ENCODE measurements at regions not wholly inside any gene's neighbourhood (a gene's known extent, or its start where the extent isn't known, plus 50 kb on each side); places are given as distances from the start of the nearest gene placed in this dataset.

DNA sequence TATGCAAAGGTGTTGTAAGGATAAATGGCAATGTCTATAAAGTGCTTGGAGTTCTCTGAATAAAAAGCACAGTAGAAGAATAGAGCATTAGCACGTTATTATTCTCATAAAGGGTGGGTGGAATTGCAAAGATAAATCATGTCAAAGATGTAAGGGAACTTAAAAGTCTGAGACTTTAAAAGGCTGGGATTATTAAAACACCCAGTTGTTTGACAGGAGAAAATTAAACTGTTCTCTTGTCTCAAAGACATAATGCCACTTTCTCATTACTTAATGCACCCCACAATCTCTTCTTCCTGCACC lies 70.4 kb upstream of the PDE10A start:
- H3K4me1 ChIP-seq (ENCODE audit: control insufficient read depth in 5 of 5, insufficient read depth in 5 of 5, low read length in 5 of 5), result no peaks in the 10 kb centered on the region
- H3K9ac ChIP-seq (ENCODE audit: low read length in 5 of 5), result no peak overlapping the region
- H3K4me3 ChIP-seq (ENCODE audit: low read depth in 1 of 5, low read length in 5 of 5), result no peak overlapping the region
- H3K9me3 ChIP-seq (ENCODE audit: control insufficient read depth in 5 of 5, low read length in 5 of 5), result peaks cover 0 to 3% (median 0%) of the 10 kb centered on the region in 5 donors
- H3K36me3 ChIP-seq (ENCODE audit: control insufficient read depth in 5 of 5, insufficient read depth in 5 of 5, low read length in 5 of 5), result no peaks in the 10 kb centered on the region
- H3K27ac ChIP-seq (ENCODE audit: low read depth, low read length), result no peak overlapping the region
- no peaks in the 10 kb centered on the region for H3K27me3 ChIP-seq (ENCODE audit: control insufficient read depth in 5 of 5, insufficient read depth in 4 of 5, low read length in 5 of 5)

DNA sequence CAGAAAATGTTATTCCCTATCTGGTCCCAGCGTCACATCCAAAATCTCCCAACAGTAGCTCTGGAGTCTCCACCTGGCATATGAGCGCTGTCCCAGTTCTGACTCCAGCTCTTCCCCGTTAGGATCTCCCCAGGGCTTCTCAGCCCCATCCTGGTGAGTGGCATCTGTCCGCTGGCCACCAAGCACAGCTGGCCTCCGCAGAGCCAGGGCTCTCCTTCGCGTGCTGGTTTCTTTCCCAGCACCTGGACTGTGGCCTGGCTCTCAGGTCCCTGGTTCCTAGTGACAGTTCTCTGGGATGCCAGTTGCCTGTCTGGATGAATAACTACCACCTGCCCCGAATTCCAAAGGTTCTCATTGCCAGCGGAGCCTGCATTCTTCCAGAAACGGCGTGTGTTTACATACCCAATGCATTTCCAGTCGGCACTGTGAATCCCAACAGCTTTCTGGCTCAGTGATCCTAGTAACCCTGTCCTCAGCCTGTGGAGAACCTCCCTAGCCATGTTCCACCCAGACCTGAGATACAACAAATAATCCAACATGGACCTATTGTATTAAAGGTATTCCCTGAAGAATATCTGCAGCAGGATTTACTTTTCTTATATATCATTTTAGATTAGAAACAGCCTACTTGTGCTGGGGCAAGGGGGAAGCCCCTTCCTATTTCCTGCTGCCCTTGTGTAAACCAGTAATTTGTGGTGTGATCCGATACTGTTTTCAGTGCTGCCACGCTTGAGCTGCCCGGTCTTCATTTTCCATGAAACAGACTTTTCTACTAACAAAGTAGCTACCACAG lies 69.9 kb upstream of the PDE10A start:
- H3K36me3 ChIP-seq (ENCODE audit: control insufficient read depth in 5 of 5, insufficient read depth in 5 of 5, low read length in 5 of 5), result no peaks in the 10 kb centered on the region
- no peaks in the 10 kb centered on the region for H3K27me3 ChIP-seq (ENCODE audit: control insufficient read depth in 5 of 5, insufficient read depth in 4 of 5, low read length in 5 of 5)

DNA sequence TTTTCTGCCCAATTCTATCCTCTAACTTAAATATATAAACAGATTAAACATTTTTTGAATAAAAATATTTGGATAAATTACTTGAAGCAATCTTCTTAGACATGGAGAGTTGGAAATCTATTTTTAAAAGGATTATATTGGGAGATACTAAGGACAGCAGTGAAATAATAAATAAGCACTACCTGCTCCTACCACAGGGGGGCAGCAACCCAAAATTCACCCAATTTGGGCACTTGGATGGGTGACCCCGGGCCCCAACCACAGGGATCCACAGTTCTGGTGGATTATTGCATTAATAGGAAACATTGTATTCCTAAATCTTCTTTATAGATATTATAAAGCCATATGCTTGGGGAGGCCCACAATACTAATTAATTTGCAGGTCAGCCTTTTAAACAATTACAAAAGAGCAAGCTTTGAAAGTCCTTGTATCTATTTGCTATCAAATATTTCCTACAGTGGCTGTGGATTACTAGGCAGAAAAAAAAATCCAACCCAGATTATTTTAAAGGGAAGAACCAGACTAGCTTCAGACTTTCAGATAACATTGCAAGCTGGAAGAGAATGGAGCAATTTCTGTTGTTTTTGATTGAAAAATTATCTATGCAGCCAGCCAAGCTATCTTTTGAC lies 66.4 kb upstream of the PDE10A start:
- no peaks in the 10 kb centered on the region for H3K9me3 ChIP-seq (ENCODE audit: control insufficient read depth in 5 of 5, low read length in 5 of 5)
- H3K4me1 ChIP-seq (ENCODE audit: control insufficient read depth in 5 of 5, insufficient read depth in 5 of 5, low read length in 5 of 5), result no peaks in the 10 kb centered on the region
- no peaks in the 10 kb centered on the region for H3K27me3 ChIP-seq (ENCODE audit: control insufficient read depth in 5 of 5, insufficient read depth in 4 of 5, low read length in 5 of 5)
- no peak overlapping the region for H3K27ac ChIP-seq (ENCODE audit: low read depth, low read length)
- H3K36me3 ChIP-seq (ENCODE audit: control insufficient read depth in 5 of 5, insufficient read depth in 5 of 5, low read length in 5 of 5), result no peaks in the 10 kb centered on the region
- H3K9ac ChIP-seq (ENCODE audit: low read length in 5 of 5), result no peak overlapping the region
- no peak overlapping the region for H3K4me3 ChIP-seq (ENCODE audit: low read depth in 1 of 5, low read length in 5 of 5)

More for the DNA sequence above, 69.9 kb upstream of the PDE10A start:
- Histone ChIP-seq H3K27ac (ENCODE audit: low read depth, low read length) (no peak overlapping the region), H3K4me3 (ENCODE audit: low read depth in 1 of 5, low read length in 5 of 5) (no peak overlapping the region), H3K9me3 (ENCODE audit: control insufficient read depth in 5 of 5, low read length in 5 of 5) (peaks cover 0 to 3% (median 0%) of the 10 kb centered on the region in 5 donors), H3K4me1 (ENCODE audit: control insufficient read depth in 5 of 5, insufficient read depth in 5 of 5, low read length in 5 of 5) (no peaks in the 10 kb centered on the region), H3K9ac (ENCODE audit: low read length in 5 of 5) (no peak overlapping the region)

DNA sequence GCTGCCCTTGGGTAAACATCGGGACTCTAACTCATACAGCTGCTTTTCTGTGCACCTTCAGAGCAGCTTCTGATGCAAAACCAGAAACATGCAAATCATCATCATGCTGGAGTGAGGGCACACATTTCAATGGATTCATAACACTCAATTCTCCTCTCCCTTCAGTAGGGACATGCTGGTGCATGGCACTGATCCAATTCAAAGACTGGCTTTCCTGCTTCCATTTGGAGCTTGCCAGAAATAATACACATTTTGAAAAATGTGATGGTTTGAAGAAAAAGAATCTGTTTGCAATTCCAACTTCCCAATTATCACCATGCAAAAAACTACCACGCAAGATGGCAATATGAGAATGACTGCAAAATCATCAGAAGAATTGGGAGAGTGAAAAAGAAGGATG lies 65.2 kb upstream of the PDE10A start:
- Histone ChIP-seq H3K9ac (ENCODE audit: low read length in 5 of 5) (no peak overlapping the region), H3K36me3 (ENCODE audit: control insufficient read depth in 5 of 5, insufficient read depth in 5 of 5, low read length in 5 of 5) (no peaks in the 10 kb centered on the region), H3K4me3 (ENCODE audit: low read depth in 1 of 5, low read length in 5 of 5) (no peak overlapping the region), H3K27me3 (ENCODE audit: control insufficient read depth in 5 of 5, insufficient read depth in 4 of 5, low read length in 5 of 5) (no peaks in the 10 kb centered on the region), H3K4me1 (ENCODE audit: control insufficient read depth in 5 of 5, insufficient read depth in 5 of 5, low read length in 5 of 5) (no peaks in the 10 kb centered on the region), H3K27ac (ENCODE audit: low read depth, low read length) (no peak overlapping the region), H3K9me3 (ENCODE audit: control insufficient read depth in 5 of 5, low read length in 5 of 5) (no peaks in the 10 kb centered on the region)

- Histone ChIP-seq H3K4me3 (ENCODE audit: low read depth in 1 of 5, low read length in 5 of 5) (no peak overlapping the region), H3K27ac (ENCODE audit: low read depth, low read length) (no peak overlapping the region), H3K27me3 (ENCODE audit: control insufficient read depth in 5 of 5, insufficient read depth in 4 of 5, low read length in 5 of 5) (no peaks in the 10 kb centered on the region), H3K9me3 (ENCODE audit: control insufficient read depth in 5 of 5, low read length in 5 of 5) (no peaks in the 10 kb centered on the region), H3K9ac (ENCODE audit: low read length in 5 of 5) (no peak overlapping the region), H3K36me3 (ENCODE audit: control insufficient read depth in 5 of 5, insufficient read depth in 5 of 5, low read length in 5 of 5) (no peaks in the 10 kb centered on the region), H3K4me1 (ENCODE audit: control insufficient read depth in 5 of 5, insufficient read depth in 5 of 5, low read length in 5 of 5) (no peaks in the 10 kb centered on the region)
Observed at GRCh38 chr6:165726965-165727381, 63.9 kb upstream of the PDE10A start.

GRCh38 chr6:165726290-165726875 lies 63.3 kb upstream of the PDE10A start:
- H3K27me3 ChIP-seq (ENCODE audit: control insufficient read depth in 5 of 5, insufficient read depth in 4 of 5, low read length in 5 of 5), result no peaks in the 10 kb centered on the region
- H3K9me3 ChIP-seq (ENCODE audit: control insufficient read depth in 5 of 5, low read length in 5 of 5), result no peaks in the 10 kb centered on the region
- H3K27ac ChIP-seq (ENCODE audit: low read depth, low read length), result no peak overlapping the region
- H3K4me3 ChIP-seq (ENCODE audit: low read depth in 1 of 5, low read length in 5 of 5), result no peak overlapping the region
- H3K36me3 ChIP-seq (ENCODE audit: control insufficient read depth in 5 of 5, insufficient read depth in 5 of 5, low read length in 5 of 5), result no peaks in the 10 kb centered on the region
- H3K4me1 ChIP-seq (ENCODE audit: control insufficient read depth in 5 of 5, insufficient read depth in 5 of 5, low read length in 5 of 5), result no peaks in the 10 kb centered on the region
- H3K9ac ChIP-seq (ENCODE audit: low read length in 5 of 5), result no peak overlapping the region

- H3K9me3 ChIP-seq (ENCODE audit: control insufficient read depth in 5 of 5, low read length in 5 of 5), result no peaks in the 10 kb centered on the region
- H3K36me3 ChIP-seq (ENCODE audit: control insufficient read depth in 5 of 5, insufficient read depth in 5 of 5, low read length in 5 of 5), result no peaks in the 10 kb centered on the region
- H3K4me1 ChIP-seq (ENCODE audit: control insufficient read depth in 5 of 5, insufficient read depth in 5 of 5, low read length in 5 of 5), result no peaks in the 10 kb centered on the region
- H3K27ac ChIP-seq (ENCODE audit: low read depth, low read length), result no peak overlapping the region
- H3K9ac ChIP-seq (ENCODE audit: low read length in 5 of 5), result no peak overlapping the region
- no peak overlapping the region for H3K4me3 ChIP-seq (ENCODE audit: low read depth in 1 of 5, low read length in 5 of 5)
- H3K27me3 ChIP-seq (ENCODE audit: control insufficient read depth in 5 of 5, insufficient read depth in 4 of 5, low read length in 5 of 5), result no peaks in the 10 kb centered on the region
Observed at GRCh38 chr6:165725201-165725600, 62.2 kb upstream of the PDE10A start.

- no peak overlapping the region for H3K9ac ChIP-seq (ENCODE audit: low read length in 5 of 5)
- peaks cover 0 to 4% (median 0%) of the 10 kb centered on the region in 5 donors for H3K27me3 ChIP-seq (ENCODE audit: control insufficient read depth in 5 of 5, insufficient read depth in 4 of 5, low read length in 5 of 5)
- H3K4me3 ChIP-seq (ENCODE audit: low read depth in 1 of 5, low read length in 5 of 5), result no peak overlapping the region
Observed at GRCh38 chr6:165723326-165723725, 60.3 kb upstream of the PDE10A start.

GRCh38 chr6:165722022-165722421 lies 59.0 kb upstream of the PDE10A start:
- no peaks in the 10 kb centered on the region for H3K9me3 ChIP-seq (ENCODE audit: control insufficient read depth in 5 of 5, low read length in 5 of 5)
- no peak overlapping the region for H3K9ac ChIP-seq (ENCODE audit: low read length in 5 of 5)
- no peak overlapping the region for H3K4me3 ChIP-seq (ENCODE audit: low read depth in 1 of 5, low read length in 5 of 5)
- no peak overlapping the region for H3K27ac ChIP-seq (ENCODE audit: low read depth, low read length)
- H3K36me3 ChIP-seq (ENCODE audit: control insufficient read depth in 5 of 5, insufficient read depth in 5 of 5, low read length in 5 of 5), result no peaks in the 10 kb centered on the region
- H3K4me1 ChIP-seq (ENCODE audit: control insufficient read depth in 5 of 5, insufficient read depth in 5 of 5, low read length in 5 of 5), result no peaks in the 10 kb centered on the region
- peaks cover 0 to 4% (median 0%) of the 10 kb centered on the region in 5 donors for H3K27me3 ChIP-seq (ENCODE audit: control insufficient read depth in 5 of 5, insufficient read depth in 4 of 5, low read length in 5 of 5)

More at GRCh38 chr6:165723326-165723725, 60.3 kb upstream of the PDE10A start:
- Histone ChIP-seq H3K27ac (ENCODE audit: low read depth, low read length) (no peak overlapping the region), H3K4me1 (ENCODE audit: control insufficient read depth in 5 of 5, insufficient read depth in 5 of 5, low read length in 5 of 5) (no peaks in the 10 kb centered on the region), H3K9me3 (ENCODE audit: control insufficient read depth in 5 of 5, low read length in 5 of 5) (no peaks in the 10 kb centered on the region), H3K36me3 (ENCODE audit: control insufficient read depth in 5 of 5, insufficient read depth in 5 of 5, low read length in 5 of 5) (no peaks in the 10 kb centered on the region)

GRCh38 chr6:165721356-165721755 lies 58.3 kb upstream of the PDE10A start:
- Histone ChIP-seq H3K9ac (ENCODE audit: low read length in 5 of 5) (no peak overlapping the region), H3K4me3 (ENCODE audit: low read depth in 1 of 5, low read length in 5 of 5) (no peak overlapping the region), H3K9me3 (ENCODE audit: control insufficient read depth in 5 of 5, low read length in 5 of 5) (no peaks in the 10 kb centered on the region), H3K36me3 (ENCODE audit: control insufficient read depth in 5 of 5, insufficient read depth in 5 of 5, low read length in 5 of 5) (no peaks in the 10 kb centered on the region), H3K27ac (ENCODE audit: low read depth, low read length) (no peak overlapping the region), H3K27me3 (ENCODE audit: control insufficient read depth in 5 of 5, insufficient read depth in 4 of 5, low read length in 5 of 5) (peaks cover 0 to 4% (median 0%) of the 10 kb centered on the region in 5 donors), H3K4me1 (ENCODE audit: control insufficient read depth in 5 of 5, insufficient read depth in 5 of 5, low read length in 5 of 5) (no peaks in the 10 kb centered on the region)
